ENCODE measurements at regions not wholly inside any gene's neighbourhood (a gene's known extent, or its start where the extent isn't known, plus 50 kb on each side); places are given as distances from the start of the nearest gene placed in this dataset.

DNA sequence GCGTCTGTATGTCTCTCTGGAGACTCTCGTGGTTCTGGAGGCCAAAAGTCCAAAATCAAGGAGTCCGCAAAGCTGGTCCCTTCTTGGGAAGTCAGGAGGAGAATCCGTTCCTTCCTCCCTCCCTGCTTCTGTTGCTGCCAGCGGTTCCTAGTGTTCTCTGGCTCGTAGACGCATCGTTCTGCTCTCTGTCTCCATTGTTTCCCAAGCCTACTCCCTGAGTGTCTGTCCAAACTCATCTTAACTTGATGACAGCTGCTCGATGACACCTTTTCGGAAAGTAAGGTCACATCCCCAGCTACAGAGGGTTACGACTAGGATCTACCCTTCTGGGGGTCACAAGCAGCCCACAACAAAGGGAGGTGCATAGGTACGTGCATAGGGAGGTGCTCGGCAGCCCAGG is 80.7 kb upstream of the FOXF1 start:
- Mint-ChIP-seq H3K4me3 (no peak overlapping the region), H3K27ac (no peak overlapping the region), H3K36me3 (no peaks in the 10 kb centered on the region), H3K9me3 (no peaks in the 10 kb centered on the region), H3K4me1 (ENCODE audit: low read depth) (no peaks in the 10 kb centered on the region), H3K27me3 (peaks cover 1% of the 10 kb centered on the region)
- no peak for DNase-seq
- ChIA-PET POLR2A (no interaction called here), CTCF (no interaction called here)
- intact Hi-C loops (cut with micrococcal nuclease) = no loop called here

GRCh38 chr16:86430814-86431213 is 79.5 kb upstream of the FOXF1 start:
- H3K27ac Mint-ChIP-seq = no peak overlapping the region
- ChIA-PET POLR2A (no interaction called here), CTCF (no interaction called here)

DNA sequence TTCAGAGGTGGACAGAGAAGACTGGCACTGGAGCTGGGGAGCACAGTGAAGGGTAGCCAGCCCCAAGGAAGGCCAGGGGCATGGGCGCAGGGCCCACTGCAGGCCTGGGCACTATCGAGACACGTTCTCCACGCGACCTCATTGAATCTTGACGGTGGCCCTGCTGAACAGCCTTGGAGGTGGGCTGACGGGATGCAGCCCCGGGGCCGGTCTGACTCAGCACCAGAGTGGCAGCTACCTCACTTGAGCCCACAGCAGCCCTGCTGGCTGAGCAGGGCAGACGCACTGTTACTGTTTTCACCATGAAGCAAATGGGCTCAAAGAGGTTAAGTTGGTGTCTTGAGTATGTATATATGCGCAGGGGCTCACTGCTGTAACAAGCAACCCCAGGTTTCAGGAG is 78.8 kb upstream of the FOXF1 start:
- Mint-ChIP-seq H3K27ac (no peak overlapping the region), H3K9me3 (no peaks in the 10 kb centered on the region), H3K36me3 (no peaks in the 10 kb centered on the region), H3K4me3 (no peak overlapping the region), H3K27me3 (no peaks in the 10 kb centered on the region), H3K4me1 (ENCODE audit: low read depth) (no peaks in the 10 kb centered on the region)
- POLR2A ChIA-PET = no interaction called here
- DNase-seq = no peak
- CTCF ChIA-PET = no interaction called here
- intact Hi-C loops (cut with micrococcal nuclease) = no loop called here

More at GRCh38 chr16:86430814-86431213, 79.5 kb upstream of the FOXF1 start:
- intact Hi-C loops (cut with micrococcal nuclease) = no loop called here
- Mint-ChIP-seq H3K27me3 (no peaks in the 10 kb centered on the region), H3K4me3 (no peak overlapping the region), H3K36me3 (no peaks in the 10 kb centered on the region), H3K9me3 (no peaks in the 10 kb centered on the region), H3K4me1 (ENCODE audit: low read depth) (no peaks in the 10 kb centered on the region)
- DNase-seq = no peak

DNA sequence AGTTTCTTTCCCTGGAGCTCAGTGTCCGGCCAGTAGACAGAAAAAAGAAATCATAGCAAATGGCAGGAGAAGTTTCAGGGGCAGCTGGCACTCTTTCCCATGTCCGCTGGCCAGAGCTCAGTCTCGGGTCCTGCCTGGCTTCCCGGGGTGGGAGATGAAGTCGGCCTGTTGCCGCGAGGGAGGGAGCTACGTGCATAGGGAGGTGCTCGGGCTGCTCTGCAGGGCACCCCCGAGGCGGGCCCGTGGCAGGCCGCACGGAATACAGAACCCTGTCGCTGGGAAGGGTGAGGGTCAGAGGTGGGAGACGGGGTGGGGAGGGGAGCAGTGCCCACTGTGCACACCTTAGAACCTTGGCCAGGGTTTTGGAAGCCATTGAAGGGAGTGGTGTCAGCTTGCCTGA is 78.3 kb upstream of the FOXF1 start:
- H3K4me3 Mint-ChIP-seq = no peak overlapping the region
- ChIA-PET POLR2A (no interaction called here), CTCF (no interaction called here)
- H3K27me3 Mint-ChIP-seq = no peaks in the 10 kb centered on the region
- H3K36me3 Mint-ChIP-seq = no peaks in the 10 kb centered on the region
- H3K4me1 Mint-ChIP-seq (ENCODE audit: low read depth) = no peaks in the 10 kb centered on the region
- DNase-seq = no peak
- H3K9me3 Mint-ChIP-seq = no peaks in the 10 kb centered on the region
- intact Hi-C loops (cut with micrococcal nuclease) = no loop called here
- no peak overlapping the region for H3K27ac Mint-ChIP-seq

GRCh38 chr16:86432691-86433090 is 77.6 kb upstream of the FOXF1 start:
- Mint-ChIP-seq H3K27ac (no peak overlapping the region), H3K4me1 (ENCODE audit: low read depth) (no peaks in the 10 kb centered on the region), H3K36me3 (no peaks in the 10 kb centered on the region), H3K4me3 (no peak overlapping the region), H3K27me3 (no peaks in the 10 kb centered on the region), H3K9me3 (no peaks in the 10 kb centered on the region)
- ChIA-PET POLR2A (no interaction called here), CTCF (no interaction called here)
- no peak for DNase-seq
- intact Hi-C loops (cut with micrococcal nuclease) = no loop called here

GRCh38 chr16:86436466-86437185 is 73.7 kb upstream of the FOXF1 start:
- H3K4me1 Mint-ChIP-seq (ENCODE audit: low read depth) = no peaks in the 10 kb centered on the region
- POLR2A ChIA-PET = no interaction called here
- intact Hi-C loops (cut with micrococcal nuclease) = no loop called here
- DNase-seq = no peak
- H3K36me3 Mint-ChIP-seq = no peaks in the 10 kb centered on the region
- H3K27me3 Mint-ChIP-seq = no peaks in the 10 kb centered on the region
- H3K27ac Mint-ChIP-seq = no peak overlapping the region
- no peaks in the 10 kb centered on the region for H3K9me3 Mint-ChIP-seq
- no peak overlapping the region for H3K4me3 Mint-ChIP-seq
- CTCF ChIA-PET = no interaction called here

DNA sequence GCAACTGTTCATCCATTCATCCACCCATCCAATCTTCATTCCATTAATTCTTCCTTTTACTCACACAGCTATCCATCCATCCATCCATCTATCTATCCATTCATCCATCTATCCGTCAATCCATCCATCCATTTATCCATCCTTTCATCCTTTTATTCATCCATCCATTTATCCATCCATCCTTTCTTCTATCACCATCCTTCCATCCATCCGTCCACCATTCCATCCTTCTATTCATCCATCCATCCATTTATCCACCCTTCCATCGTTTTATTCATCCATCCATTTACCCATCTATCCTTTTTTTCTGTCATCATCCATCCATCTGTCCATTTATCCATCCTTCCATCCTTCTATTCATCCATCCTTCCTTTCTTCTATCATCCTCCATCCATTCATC is 73.0 kb upstream of the FOXF1 start:
- no peaks in the 10 kb centered on the region for H3K4me1 Mint-ChIP-seq (ENCODE audit: low read depth)
- H3K9me3 Mint-ChIP-seq = no peaks in the 10 kb centered on the region
- H3K27ac Mint-ChIP-seq = no peak overlapping the region
- DNase-seq = no peak
- H3K27me3 Mint-ChIP-seq = no peaks in the 10 kb centered on the region
- POLR2A ChIA-PET = no interaction called here
- intact Hi-C loops (cut with micrococcal nuclease) = no loop called here
- CTCF ChIA-PET = no interaction called here
- H3K36me3 Mint-ChIP-seq = no peaks in the 10 kb centered on the region
- H3K4me3 Mint-ChIP-seq = no peak overlapping the region

DNA sequence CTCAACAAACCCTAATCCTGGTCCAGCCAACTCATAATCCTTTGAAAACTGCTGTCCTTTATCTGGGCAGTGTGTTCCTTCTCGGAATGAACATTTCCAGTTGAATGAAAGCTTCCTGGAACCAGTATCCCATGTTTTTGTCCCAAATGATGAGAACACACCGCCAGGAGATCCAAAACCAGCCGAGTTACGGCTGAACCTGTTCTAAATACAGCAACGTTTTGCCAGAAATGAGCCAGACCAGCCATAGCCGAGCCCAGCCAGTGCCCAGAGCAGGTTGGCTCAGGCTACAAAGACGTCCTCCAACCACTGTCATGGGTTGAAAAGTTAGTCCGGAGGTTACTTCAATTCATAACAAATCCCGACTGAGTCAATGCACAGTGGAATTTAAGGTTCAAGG is 67.6 kb upstream of the FOXF1 start:
- DNase-seq = no peak
- peaks cover 11% of the 10 kb centered on the region for H3K27me3 Mint-ChIP-seq
- no peaks in the 10 kb centered on the region for H3K9me3 Mint-ChIP-seq
- no peak overlapping the region for H3K27ac Mint-ChIP-seq
- CTCF ChIA-PET = no interaction called here
- H3K4me1 Mint-ChIP-seq (ENCODE audit: low read depth) = no peaks in the 10 kb centered on the region
- no peak overlapping the region for H3K4me3 Mint-ChIP-seq
- POLR2A ChIA-PET = no interaction called here
- intact Hi-C loops (cut with micrococcal nuclease) = no loop called here
- no peaks in the 10 kb centered on the region for H3K36me3 Mint-ChIP-seq

DNA sequence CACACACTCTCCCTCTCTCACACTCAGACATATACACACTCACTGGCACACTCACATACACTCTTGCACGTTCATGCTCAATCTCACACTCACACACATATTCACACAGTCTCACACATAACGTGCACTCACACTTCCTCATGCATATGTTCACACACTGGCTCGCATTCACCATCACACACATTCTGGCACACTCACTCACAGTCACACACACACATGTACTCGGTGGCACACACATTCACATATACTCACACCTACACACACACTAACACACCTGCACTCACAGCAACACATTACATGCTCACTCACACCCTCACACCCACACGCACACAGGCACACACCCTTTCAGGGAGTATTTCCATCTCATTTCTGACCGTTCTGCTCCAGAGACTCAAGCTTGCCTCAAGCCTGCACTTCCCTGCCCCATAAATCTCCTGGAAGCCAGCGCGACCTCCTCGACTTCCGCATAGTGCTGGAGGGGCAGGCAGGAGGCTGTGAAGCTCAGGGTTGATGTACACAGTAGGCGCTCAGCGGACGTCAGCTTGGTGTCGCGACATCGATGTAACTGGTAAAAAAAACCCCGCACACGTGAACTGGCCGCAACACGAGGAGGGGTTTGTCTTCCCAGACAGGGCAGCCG is 66.7 kb upstream of the FOXF1 start:
- Mint-ChIP-seq H3K4me1 (ENCODE audit: low read depth) (no peaks in the 10 kb centered on the region), H3K36me3 (no peaks in the 10 kb centered on the region), H3K9me3 (no peaks in the 10 kb centered on the region), H3K27me3 (peaks cover 11% of the 10 kb centered on the region), H3K4me3 (no peak overlapping the region), H3K27ac (no peak overlapping the region)
- DNase-seq = no peak
- intact Hi-C loops (cut with micrococcal nuclease) = no loop called here
- CTCF ChIA-PET = no interaction called here
- POLR2A ChIA-PET = no interaction called here

DNA sequence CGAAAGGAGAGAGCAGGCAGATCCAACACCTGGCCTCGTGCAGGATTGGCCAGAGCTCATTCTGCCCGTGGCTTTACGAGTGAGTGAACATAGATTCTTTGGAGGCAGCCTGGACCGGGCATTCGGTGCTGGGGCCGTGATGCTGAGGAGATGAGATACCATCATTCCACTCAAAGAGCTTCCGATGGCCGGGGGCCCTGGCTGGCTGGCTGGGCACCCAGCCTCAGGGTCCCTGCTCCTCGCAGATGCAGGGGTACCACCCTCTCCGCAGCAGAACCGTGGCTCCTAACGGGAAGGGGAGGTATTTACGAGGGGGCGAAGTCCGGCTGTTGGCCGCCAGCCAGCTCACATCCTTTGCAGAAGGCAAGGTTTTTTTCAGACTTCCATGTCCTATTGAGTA is 66.1 kb upstream of the FOXF1 start:
- no peaks in the 10 kb centered on the region for H3K9me3 Mint-ChIP-seq
- H3K4me3 Mint-ChIP-seq = no peak overlapping the region
- CTCF ChIA-PET = no interaction called here
- H3K27me3 Mint-ChIP-seq = peaks cover 16% of the 10 kb centered on the region
- no peaks in the 10 kb centered on the region for H3K36me3 Mint-ChIP-seq
- intact Hi-C loops (cut with micrococcal nuclease) = no loop called here
- H3K27ac Mint-ChIP-seq = no peak overlapping the region
- POLR2A ChIA-PET = no interaction called here
- DNase-seq = no peak
- no peaks in the 10 kb centered on the region for H3K4me1 Mint-ChIP-seq (ENCODE audit: low read depth)

DNA sequence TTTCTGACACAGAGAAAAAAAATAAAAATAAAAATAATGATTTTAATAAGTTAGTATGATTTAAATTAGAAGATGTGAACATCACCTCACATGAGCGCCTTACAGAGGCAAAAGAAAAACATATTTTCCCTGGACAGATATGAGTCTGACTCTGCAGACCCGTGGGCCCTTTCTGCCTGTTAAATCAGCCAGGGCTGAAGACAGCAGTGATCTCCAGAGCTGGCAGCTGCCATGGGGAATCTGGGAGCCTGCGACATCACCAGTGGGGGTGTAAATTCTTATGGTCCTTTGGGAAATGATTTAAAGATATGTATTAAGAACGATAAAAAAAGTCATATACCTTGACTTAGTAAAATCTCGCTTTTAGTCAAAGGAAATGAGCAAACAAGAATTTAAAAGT is 65.7 kb upstream of the FOXF1 start:
- Mint-ChIP-seq H3K9me3 (no peaks in the 10 kb centered on the region), H3K27ac (no peak overlapping the region), H3K4me1 (ENCODE audit: low read depth) (no peaks in the 10 kb centered on the region), H3K36me3 (no peaks in the 10 kb centered on the region), H3K27me3 (peaks cover 16% of the 10 kb centered on the region), H3K4me3 (no peak overlapping the region)
- intact Hi-C loops (cut with micrococcal nuclease) = no loop called here
- ChIA-PET CTCF (no interaction called here), POLR2A (no interaction called here)
- no peak for DNase-seq

DNA sequence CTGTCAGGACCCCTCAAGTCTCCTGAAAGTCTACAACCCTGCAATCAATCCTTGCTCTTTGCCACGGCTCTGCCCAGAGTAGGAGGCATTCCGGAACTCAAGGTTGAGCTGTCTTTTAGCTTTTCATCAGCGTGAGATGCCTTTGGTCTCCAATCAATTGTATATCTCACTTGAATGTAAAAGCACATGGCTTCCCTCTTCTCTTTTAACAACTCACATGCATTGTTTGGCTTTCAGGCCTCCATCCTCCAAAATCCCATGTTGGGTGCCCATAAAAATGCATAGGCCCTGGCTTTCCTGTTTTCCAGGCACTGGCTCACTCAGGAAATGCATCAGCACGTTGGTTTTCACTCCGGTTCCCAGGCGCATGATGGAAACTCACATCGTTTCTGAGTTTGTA is 64.0 kb upstream of the FOXF1 start:
- intact Hi-C loops (cut with micrococcal nuclease) = no loop called here
- H3K4me3 Mint-ChIP-seq = no peak overlapping the region
- POLR2A ChIA-PET = no interaction called here
- CTCF ChIA-PET = no interaction called here
- no peak for DNase-seq
- no peaks in the 10 kb centered on the region for H3K36me3 Mint-ChIP-seq
- H3K4me1 Mint-ChIP-seq (ENCODE audit: low read depth) = no peaks in the 10 kb centered on the region
- no peaks in the 10 kb centered on the region for H3K9me3 Mint-ChIP-seq
- H3K27me3 Mint-ChIP-seq = peaks cover 16% of the 10 kb centered on the region
- no peak overlapping the region for H3K27ac Mint-ChIP-seq

GRCh38 chr16:86447228-86447627 is 63.1 kb upstream of the FOXF1 start:
- Mint-ChIP-seq H3K4me3 (no peak overlapping the region), H3K9me3 (no peaks in the 10 kb centered on the region), H3K27me3 (peaks cover 18% of the 10 kb centered on the region), H3K36me3 (no peaks in the 10 kb centered on the region), H3K27ac (no peak overlapping the region), H3K4me1 (ENCODE audit: low read depth) (no peaks in the 10 kb centered on the region)
- ChIA-PET POLR2A (no interaction called here), CTCF (no interaction called here)
- no peak for DNase-seq
- intact Hi-C loops (cut with micrococcal nuclease) = no loop called here
